G401 (cell line): ENCODE measurements at regions not wholly inside any gene's neighbourhood (a gene's known extent, or its start where the extent isn't known, plus 50 kb on each side); places are given as distances from the start of the nearest gene placed in this dataset.

Source experiments
- DNase-seq: peaks from one replicate; pipeline ENCODE4 v3.0.0-alpha.2; 2015; ENCODE audit warnings: low spot score
- in situ Hi-C: cut with HindIII; loops from 2 replicates; pipeline ENCODE4 v1.10.0; 2016; ENCODE audit warnings: low sequenced_read_pairs, mixed read lengths

DNA sequence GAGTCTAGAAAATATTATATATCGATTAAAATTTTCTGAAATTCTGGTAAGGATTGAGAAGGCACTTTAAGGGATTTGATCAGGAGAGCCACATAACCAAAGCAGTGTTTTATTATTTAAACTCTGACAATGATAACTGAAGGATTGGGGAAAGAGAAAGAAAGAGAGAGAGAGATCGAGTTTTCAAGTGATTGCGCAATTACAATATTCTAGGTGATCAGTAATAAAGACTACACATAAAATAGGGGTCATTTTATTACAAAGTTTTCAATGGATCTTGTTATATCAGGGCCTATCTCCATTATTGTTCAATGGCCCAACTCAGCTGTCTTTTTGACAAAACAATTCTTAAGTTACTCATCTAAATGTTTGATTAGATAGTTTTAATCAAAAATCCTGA is 541.5 kb upstream of the ZWINT start:
- no peak for DNase-seq
- in situ Hi-C loops: no loop called here

DNA sequence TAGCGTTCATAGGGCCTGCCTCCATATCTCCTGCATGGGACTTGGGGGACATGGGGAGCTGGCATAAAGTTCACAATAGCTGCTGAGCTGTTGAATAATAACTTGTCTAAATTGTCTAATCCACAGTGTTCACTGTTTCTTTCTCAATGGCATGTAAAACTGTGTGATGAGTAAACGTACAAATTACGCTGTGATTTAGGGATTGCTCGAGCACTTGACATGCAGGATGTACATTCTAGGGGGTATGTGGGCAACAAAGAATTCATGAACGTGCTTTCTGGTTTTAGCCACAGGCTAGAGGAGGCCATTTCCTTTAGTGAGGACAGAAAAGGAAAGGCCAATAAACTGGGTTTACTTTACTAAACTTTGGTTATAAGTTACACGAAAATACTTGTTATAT is 534.2 kb upstream of the ZWINT start:
- DNase-seq: no peak
- in situ Hi-C loops: no loop called here

DNA sequence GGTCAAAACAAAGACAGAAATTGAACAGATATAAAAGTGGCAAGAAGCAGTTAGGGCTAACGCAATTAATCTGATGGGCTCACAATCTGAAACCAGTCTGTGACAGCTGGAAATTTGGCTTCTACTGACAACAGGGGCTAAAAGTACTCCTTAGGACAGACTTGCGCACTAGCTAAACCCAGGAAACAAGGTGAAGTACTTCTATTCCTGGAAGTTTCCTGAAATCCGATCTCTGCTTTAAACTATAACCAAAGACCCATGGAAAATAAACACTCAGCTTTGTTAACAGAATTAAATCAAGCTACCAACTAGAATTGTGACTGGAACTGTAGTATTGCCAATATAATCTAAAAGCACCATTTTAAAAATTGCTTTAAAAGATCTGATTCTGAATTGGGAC is 520.2 kb upstream of the ZWINT start:
- no peak for DNase-seq
- in situ Hi-C loops: no loop called here

DNA sequence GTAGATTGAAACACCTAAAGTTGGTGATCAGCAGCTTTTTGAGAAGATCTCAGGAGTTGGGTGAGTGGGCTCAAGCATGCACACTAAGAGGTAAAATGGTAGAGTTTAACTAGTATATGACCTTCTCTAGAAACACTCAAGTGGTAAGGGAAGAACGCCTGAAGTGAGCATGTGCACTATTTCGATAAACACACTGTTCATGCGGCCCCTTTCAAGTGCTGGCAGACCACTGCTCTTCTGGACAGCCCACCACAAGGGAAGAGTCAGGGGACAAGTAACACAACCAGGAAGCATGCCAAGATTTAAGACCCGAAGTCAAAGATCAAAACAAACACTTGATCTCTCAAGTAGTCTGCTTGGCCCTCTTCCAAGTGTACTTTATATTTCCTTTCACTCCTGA is 519.5 kb upstream of the ZWINT start:
- in situ Hi-C loops: no loop called here
- DNase-seq: no peak

DNA sequence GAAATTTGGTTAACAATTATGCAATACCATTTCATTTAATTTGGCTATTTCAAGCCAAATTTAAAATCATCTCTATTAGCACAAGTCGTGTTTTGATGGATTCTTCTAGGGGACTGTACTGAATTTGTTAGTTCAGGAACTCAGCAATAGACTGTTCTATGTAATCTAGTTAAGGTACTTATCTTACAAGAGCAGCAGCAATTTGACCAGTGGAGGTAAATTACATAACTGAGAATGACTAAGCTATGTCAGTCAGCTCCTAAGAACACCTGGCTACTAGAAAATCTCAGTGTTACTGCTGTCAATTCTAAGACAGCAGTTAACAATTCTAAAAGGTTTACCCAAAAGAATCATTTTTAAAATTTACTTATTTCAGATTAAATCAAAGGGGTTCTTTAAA is 513.9 kb upstream of the ZWINT start:
- DNase-seq: no peak
- in situ Hi-C loops: no loop called here

DNA sequence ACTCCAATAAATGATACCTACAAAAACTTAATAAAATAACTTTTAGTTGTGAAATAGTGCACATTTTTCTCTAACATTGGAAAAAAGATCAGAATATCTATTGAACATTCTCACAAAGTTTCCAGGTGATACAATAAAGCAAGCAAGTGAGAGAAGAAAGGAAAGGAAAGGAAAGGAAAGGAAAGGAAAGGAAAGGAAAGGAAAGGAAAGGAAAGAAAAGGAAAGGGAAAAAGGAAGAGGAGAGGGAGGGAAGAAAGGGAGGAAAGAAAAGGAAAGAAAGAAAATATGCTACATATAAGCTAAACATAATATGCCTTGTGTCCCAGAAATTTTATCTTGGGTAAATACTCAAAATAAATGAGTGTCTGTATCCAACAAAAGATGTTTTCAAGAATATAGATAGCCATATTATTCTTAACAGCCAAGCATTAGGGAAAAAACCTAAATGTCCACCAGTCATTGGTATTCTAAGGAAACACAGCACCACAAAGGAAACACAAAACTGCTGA is 510.2 kb upstream of the ZWINT start:
- DNase-seq: no peak
- in situ Hi-C loops: no loop called here

DNA sequence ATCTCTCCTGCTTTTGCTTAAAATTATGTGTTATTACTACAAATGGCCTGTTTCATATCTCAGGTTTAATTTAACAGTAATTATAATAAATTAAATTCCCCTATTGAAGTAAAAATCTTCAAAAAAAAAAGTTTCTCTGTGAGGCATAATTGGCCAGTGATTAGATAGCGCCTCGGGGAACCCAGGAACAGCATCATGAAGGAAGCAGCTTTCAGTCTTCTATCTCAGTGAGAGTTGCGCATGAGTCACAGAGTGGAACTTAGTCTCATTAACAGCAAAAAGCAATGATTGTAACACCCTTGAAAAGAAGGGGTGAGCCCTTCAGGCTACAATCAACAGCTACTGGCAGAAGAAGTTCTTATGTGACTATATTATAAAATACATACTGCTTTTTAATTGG is 506.2 kb upstream of the ZWINT start:
- in situ Hi-C loops: no loop called here
- no peak for DNase-seq

DNA sequence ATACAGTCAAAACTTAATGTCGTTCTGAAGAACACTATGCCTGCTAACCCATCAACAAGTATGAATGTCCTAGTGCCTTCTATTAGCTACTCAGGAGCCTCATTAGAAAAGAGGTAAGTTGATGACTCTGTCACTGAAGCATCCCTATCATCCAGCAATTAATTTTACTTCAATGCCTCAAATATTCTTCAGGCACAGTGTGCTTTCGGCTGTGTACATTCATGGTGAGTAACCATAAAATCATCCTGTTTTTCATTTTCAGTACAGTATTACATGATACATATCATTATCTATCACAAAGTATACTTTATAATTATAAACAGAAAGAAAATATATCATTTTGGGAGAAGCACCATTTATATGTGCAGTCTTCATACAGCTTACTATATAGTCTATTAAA is 495.5 kb upstream of the ZWINT start:
- in situ Hi-C loops: no loop called here

DNA sequence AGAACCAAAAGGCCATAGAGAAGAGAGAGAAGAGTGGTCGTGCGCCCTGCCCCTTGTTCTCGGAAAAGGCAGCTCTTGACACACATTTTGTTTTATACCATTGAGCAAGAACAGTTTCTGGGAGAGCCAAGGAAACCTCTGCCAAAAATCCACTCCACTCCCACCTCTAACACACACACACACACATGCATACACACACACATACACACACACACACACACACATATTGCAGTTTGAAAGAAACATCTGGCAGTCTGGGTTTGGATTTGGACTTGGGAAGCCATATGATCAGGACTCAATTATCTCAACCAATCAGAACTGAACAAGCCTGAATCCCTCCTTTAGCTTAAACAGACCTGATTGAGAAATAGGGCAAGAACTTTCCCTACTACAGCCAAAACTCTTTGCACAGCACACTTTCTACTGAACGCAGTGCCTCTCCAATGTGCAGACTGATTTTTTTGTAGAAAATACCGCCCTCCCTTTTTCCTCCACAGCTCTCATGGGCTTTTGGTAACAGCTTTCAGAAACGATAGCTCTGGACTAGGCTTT is 484.0 kb upstream of the ZWINT start:
- in situ Hi-C loops: no loop called here
- DNase-seq: no peak

More for the DNA sequence above, 495.5 kb upstream of the ZWINT start:
- no peak for DNase-seq

DNA sequence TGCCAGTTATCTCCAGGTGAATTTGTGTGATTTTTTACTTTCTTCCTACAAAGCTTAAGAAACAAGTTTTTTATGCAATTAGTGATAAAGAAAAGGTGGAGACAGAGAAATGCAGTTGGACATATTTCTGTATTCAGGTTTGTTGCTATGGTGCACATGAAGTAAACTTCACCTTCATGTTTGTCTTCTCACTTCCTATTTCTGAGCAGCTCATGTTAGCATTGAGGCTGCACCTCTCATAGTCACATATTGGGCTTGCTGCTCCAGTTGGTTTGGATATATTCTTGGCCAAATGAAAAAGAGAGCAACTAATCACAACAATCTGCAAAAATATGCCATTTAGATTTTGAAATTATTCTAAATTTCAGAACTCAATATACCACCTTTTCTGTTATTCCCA is 475.6 kb upstream of the ZWINT start:
- DNase-seq: no peak
- in situ Hi-C loops: no loop called here

DNA sequence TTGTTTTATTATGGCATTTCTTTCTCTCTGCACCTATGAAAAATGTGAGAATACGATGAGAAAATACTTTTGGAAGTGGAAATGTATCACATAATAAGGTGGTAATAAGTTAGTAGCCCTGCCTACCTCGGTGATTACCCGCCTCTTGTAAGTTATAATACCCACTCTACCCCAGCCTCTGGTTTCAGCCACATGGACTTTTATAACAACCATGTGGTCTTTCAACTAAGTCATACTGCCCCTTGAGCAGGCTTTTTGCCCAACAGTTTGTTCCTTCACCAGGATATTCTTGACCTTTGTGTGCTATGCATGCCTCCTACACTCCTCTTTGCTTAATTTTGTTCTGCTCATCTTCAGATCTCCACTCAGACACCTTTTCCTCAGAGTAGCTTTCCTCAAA is 470.6 kb upstream of the ZWINT start:
- DNase-seq: no peak
- in situ Hi-C loops: no loop called here

DNA sequence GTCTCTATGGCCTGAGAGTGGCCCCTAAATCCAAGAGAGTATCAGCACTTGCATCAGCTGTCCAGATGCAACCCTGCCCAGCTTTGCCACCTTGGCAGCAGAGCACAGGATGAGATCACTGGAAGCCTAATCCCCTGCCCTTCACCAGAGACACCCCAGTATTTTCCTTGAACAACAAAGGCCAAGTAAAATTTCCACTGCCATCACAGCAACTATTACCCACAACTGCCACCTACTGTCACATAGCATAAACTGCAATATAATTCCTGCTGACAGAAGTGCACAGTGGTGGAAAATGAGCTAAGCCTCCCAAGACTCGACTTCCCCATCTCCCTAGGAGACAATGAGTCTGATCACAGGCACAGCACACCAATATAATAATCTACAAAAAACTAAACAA is 462.8 kb upstream of the ZWINT start:
- DNase-seq: no peak
- in situ Hi-C loops: no loop called here

DNA sequence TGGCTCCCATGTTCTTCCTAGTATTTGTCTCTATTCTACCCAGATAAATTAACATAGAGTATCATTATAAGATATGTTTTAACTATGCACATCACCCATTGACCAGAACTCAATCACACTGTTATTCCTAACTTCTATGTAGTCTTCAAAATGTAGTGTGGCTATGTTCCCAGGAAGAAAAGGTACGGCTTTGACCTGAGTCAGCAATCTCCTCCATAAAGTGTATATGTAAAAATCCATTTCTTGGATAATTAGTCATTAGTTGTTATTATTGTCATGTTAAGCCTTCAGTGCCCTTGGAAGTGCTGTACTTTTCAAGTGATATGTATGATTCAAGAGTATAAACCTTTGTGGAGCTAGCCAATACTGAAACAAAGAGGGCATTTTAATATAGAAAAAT is 444.0 kb upstream of the ZWINT start:
- in situ Hi-C loops: no loop called here
- no peak for DNase-seq

DNA sequence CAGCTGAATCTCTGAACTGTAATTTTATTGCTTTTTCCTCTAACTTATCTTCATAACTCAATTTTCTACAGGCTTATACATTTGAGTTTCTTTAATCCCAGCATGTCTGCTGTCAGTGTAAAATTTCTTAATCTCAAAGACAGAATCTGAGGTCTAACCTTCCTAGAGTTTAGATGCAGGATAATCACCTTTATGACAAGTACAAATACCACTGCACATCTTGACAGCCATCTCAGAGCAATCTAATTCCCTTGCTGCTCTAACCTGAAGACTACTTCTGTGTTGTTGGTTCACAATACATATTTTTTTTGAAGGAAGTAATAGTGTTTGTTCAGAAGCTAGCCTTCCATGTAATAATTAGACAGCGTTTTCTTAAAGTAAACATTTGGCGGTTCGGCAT is 424.2 kb upstream of the ZWINT start:
- in situ Hi-C loops: no loop called here
- DNase-seq: no peak

DNA sequence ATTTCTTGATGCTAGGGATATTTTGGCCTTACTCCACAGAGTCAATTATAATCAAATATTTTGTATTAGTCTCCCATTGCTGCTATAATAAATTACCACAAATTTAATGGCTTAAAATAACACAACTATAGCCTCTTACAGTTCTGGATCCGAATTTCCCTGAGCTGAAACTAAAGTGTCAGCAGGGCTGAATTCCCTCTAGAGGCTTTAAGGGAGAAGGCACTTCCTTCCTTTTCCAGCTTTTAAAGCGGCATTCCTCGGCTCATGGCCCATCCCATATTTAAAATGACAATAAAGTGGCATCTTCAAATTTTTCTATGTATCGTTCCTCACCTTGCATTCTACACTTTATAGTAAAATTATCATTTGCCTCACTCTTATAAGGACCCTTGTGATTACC is 421.4 kb upstream of the ZWINT start:
- no peak for DNase-seq
- in situ Hi-C loops: no loop called here

DNA sequence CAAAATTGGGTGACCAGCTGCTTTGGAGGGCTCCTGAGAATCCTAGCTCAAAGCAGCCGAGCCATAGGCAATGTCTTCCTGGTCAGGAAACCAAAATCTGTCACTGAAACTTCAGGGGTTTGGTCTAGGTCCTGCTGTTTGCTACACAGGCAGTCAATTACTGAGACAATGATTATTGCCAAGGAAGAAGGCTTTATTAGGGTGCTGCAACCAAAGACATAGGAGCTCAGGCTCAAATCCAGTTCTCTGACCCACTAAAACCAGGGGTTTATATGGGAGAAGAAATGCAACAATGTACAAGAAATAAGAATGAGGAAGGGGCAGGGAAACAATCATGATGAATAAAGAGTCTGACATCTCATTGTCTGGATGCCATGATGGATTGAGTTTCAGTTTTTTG is 410.3 kb upstream of the ZWINT start:
- in situ Hi-C loops: no loop called here

DNA sequence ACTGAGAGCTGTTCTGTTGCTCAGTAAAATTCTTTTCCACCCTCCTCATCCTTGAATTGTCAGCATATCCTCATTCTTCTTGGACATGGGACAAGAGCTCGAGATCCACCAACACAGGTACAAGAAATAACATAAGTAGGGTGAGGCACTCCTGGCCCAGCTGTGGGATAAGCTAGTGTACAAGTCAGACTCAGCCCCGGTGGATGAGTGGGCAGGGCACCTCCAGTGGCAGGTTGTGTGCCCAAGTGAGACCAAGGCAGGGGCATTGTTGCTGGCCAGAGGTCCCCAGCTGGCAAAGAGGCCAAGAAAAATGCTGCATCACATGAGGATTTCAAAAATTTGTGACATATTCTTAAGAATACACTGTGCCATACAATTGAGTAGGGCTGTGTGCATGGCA is 402.0 kb upstream of the ZWINT start:
- in situ Hi-C loops: no loop called here
- DNase-seq: no peak

More for the DNA sequence above, 410.3 kb upstream of the ZWINT start:
- no peak for DNase-seq

DNA sequence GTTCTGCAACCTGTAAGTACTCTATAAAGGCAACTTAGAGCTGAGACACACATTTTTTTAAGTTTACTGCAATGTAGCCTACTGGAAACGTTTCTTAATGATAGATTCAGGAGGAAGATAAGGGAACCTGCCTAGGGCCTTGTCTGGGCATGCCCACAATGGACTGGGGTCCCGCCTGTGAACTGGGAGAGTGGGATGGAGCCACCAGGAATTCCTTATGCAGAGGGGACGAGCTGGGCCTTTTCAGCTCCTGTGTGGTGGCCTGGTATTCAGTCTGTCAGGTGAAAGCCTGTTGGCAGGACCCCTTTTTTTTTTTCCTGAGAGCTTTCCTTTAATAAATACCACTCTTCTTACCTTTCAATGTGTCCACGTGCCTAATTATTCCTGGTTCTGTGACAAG is 384.4 kb upstream of the ZWINT start:
- in situ Hi-C loops: no loop called here
- no peak for DNase-seq

DNA sequence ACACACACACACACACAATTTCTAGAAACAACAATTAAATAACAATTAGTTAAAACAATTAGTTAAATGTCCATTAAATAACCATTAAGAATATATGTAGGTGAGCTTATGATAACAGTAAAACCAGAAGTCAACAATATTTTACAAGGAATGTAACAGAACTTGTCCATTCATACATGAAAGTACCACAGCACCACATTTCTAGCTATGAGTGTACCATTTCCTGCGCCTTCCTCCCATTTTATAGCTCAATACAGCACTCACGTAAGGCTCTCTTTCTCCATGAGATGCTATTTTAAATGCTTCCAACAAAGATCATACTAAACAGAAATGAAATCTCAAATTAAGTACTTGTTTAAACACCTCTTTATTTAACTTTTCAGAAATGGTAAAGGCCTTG is 367.3 kb upstream of the ZWINT start:
- no peak for DNase-seq
- in situ Hi-C loops: no loop called here

DNA sequence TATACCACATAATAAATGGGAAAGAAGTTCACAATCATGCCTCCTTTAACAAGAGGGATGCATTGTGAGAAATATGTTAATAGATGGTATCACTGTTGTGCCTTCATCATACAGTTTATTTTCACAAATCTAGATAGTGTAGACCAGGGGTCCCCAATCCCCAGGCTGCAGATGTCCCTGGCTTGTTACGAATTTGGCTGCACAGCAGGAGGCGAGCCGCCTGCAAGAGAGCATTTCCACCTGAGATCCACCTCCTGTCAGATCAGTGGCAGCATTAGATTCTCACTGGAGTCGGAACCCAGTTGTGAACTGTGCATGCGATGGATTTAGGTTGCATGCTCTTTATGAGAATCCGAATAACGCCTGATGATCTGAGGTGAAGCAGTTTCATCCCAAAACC is 361.9 kb upstream of the ZWINT start:
- DNase-seq: no peak
- in situ Hi-C loops: no loop called here

DNA sequence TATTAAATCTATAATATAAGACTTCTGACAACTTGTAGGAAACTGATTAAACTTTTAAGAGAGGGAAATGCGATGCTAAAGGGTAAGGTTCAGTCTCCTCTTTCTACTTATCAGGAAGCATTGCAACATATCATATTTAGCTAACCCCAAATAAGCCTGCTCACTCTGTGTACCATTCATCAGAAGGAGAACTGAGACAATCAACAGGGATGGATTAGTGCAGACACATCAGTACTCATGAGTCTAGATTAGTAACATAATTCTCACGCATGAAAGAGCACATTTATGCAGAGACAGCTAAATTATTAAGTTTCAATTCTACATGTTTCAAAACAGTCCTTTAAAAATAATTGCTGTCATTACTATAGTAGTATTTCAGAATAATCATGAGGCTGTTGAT is 354.2 kb upstream of the ZWINT start:
- DNase-seq: no peak
- in situ Hi-C loops: no loop called here

DNA sequence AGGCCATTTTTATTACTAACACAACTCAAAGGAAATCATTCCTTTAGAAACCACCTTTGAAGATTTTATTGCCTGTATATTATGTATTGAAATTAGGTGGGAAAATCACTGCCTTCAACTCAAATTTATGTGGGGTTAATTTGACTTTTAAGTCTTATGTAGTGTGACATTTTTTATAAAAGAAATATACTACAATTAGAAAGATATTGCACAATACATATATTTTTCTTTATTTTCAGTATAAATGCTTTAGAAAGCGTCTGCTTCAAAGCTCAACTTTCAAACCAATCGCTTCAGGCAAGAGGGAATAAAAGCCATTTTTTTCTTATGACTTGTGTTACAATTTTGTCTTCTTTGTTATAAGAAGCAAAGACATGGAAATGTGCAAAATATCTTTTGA is 337.4 kb upstream of the ZWINT start:
- DNase-seq: no peak
- in situ Hi-C loops: no loop called here
